ENCODE measurements at regions not wholly inside any gene's neighbourhood (a gene's known extent, or its start where the extent isn't known, plus 50 kb on each side); places are given as distances from the start of the nearest gene placed in this dataset.

DNA sequence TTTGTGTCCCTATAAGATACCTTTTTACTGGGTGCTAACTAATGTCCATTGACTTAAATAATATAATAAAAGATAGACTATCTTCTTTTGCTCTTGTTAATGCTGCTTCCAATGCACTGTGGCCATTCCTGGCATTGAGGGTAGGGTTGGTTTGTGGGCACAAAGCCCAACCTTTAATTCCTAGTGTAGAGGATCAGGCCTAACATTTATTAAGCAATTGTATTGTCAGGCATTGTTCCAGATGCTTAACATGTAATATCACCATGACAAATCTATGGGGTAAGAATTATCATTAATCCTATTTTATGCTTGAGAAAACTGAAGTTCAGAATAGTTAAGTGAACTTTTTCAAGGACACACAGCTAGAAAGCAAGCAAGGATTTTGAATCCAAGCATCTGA, 60.4 kb upstream of the GPBP1 start:
- TF ChIP-seq, protein P1, sequence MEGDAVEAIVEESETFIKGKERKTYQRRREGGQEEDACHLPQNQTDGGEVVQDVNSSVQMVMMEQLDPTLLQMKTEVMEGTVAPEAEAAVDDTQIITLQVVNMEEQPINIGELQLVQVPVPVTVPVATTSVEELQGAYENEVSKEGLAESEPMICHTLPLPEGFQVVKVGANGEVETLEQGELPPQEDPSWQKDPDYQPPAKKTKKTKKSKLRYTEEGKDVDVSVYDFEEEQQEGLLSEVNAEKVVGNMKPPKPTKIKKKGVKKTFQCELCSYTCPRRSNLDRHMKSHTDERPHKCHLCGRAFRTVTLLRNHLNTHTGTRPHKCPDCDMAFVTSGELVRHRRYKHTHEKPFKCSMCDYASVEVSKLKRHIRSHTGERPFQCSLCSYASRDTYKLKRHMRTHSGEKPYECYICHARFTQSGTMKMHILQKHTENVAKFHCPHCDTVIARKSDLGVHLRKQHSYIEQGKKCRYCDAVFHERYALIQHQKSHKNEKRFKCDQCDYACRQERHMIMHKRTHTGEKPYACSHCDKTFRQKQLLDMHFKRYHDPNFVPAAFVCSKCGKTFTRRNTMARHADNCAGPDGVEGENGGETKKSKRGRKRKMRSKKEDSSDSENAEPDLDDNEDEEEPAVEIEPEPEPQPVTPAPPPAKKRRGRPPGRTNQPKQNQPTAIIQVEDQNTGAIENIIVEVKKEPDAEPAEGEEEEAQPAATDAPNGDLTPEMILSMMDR (IDR thresholded peaks at IDR 0.05): no peak
- no peak for TF ChIP-seq POLR2A (IDR thresholded peaks at IDR 0.05)

Data from Peyer's patch (tissue), 4 donors.